GM21390 (cell line): ENCODE measurements at regions not wholly inside any gene's neighbourhood (a gene's known extent, or its start where the extent isn't known, plus 50 kb on each side); places are given as distances from the start of the nearest gene placed in this dataset.

Source experiments
- ATAC-seq: cut with Tn5 transposase; IDR thresholded peaks from one replicate; pipeline ENCODE4 v1.9.1; 2021; ENCODE audit not compliant: unreplicated experiment

DNA sequence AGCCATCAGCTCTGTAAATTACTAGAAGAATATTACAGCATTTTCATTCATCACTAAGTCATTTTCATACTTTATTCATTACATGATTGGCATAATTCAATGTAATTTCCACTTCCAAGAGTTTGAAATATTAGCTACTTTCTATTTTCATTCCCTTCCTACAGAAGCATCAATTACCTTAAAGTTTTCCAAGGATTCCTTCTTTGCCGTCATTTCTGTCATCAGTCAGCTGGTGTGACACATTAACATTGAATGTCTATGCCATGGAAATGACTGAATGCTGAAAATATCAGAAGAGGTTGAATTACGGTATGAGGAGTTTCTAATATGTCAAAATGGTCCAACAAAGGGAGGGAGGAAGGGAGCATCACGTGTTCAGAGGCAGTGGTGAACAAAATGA lies 718.2 kb upstream of the GRM7 start:
- ATAC-seq: no peak

DNA sequence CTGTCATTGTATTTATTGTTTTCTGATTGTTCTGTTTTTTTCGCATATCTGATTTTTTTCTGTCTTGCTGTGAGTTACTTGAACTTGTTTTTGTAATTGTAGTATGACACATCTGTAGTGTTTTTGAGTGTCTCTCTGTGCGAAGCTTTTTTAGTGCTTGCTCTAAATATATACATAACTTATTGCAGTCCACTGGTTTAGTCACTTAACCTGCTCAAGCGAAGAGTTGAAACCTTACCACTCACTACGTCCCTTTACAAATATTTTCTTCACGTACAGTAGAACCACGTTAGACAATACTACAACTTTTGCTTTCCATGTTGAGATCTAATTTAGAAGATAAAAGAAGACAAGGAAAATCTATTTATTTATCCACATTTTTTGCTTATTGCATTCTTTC lies 713.0 kb upstream of the GRM7 start:
- no peak for ATAC-seq

- no peak for ATAC-seq
Measured at GRCh38 chr3:6155650-6156338, 705.1 kb upstream of the GRM7 start.

DNA sequence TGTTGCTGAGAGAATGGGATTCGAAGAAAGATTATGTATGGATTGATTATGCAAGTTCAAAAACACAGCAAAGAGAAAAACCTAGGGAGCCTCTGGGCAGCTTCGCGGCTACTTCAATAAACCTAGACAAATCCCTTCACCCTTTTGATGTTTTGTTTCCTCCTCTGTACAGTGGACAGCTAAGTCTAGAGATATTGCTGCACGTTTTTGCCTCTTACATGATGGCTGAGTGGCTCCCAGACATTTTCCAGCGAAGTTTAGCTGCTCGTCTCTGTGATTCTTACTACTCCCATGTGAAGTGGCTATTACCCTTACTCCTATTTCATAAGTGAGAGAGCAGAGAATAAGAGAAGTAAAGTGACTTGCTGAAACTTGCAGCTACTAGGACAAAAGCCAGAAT lies 695.0 kb upstream of the GRM7 start:
- no peak for ATAC-seq

DNA sequence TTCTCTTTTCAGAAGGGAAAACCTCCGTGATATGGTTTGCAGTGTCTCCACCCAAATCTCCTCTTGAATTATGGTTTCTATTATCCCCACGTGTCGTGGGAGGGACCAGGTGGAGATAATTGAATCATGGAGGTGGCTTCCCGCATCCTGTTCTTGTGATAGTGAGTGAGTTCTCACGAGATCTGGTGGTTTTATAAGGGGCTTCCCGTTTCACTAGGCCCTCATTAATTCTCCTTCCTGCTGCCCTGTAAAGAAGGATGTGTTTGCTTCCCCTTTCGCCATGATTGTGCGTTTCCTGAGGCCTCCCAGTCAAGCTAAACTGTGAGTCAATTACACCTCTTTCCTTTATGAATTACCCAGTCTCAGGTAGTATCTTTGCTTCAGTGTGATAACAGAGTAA lies 692.7 kb upstream of the GRM7 start:
- no peak for ATAC-seq

DNA sequence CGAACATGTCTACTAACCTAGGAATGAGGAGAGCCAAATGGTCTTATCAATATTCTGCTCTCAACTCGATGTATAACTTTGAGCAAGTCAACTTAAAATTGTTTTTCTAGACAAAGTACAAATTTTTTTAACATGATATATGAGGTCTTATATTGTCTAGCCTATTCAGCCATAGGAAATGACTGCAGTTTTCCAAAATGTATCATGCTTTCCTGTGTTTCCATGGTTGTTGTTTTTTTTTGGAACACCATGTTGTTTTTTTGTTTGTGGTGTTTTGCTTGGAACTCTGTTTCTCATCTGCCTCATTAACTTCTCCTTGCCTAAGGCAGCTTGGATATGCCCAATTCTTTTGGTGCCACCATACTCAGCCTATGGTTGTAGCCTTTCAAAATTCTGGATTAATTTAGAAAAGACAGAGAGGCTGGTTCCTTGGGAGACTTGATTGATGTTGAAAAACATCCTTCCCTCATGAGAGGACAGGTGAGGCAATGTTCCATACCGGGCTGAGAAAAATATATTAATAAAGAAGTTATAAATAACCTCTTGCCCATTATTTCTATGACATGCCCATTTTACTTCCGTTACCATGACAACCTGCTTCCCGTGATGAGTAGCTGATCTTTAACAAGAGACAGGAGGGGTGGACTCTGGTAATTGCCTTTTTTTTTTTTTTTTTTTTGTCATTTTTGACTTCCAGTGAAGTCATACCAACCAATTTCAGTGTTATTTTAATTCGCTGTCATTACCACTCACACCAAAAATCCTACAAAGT lies 687.9 kb upstream of the GRM7 start:
- ATAC-seq: no peak

DNA sequence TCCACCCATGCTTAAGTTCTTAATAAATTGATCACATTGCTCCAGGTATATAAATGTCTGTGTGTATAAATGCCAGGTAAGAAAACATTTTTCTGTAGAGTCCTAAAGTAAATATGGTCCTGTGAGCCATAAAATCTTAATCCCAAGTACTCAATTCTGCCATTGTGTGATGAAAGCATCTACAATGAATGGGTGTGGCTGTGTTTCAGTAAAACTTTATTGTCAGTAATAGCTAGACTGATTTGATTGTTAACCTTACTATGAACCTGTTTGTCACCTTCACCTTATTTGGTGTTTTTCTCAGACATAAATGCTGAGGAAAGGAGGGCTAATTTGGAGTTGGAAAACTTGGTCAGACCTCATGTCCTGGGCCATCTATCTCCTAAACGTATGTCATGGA lies 683.5 kb upstream of the GRM7 start:
- no peak for ATAC-seq

DNA sequence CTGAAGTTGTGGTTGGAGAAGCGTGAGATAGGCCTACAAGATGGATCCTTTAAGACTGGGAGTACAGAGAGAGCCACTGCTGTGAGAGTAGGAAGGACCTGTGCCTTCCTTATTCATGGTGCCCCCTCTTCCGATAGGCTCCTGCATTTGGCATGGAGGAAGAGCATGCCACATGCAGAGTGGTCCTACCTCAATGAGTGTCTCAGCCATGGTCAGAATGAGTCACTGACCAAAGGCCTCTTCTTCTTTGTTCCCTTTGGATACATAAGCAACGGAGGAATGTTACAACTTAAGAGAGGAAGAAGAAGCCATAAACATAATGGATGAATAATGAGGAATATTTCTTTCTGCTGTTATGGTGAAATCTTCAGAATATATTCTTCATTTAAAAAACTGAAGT lies 681.2 kb upstream of the GRM7 start:
- ATAC-seq: no peak

- no peak for ATAC-seq
Measured at GRCh38 chr3:6180171-6180570, 680.7 kb upstream of the GRM7 start.

- no peak for ATAC-seq
Measured at GRCh38 chr3:6182476-6182875, 678.4 kb upstream of the GRM7 start.

DNA sequence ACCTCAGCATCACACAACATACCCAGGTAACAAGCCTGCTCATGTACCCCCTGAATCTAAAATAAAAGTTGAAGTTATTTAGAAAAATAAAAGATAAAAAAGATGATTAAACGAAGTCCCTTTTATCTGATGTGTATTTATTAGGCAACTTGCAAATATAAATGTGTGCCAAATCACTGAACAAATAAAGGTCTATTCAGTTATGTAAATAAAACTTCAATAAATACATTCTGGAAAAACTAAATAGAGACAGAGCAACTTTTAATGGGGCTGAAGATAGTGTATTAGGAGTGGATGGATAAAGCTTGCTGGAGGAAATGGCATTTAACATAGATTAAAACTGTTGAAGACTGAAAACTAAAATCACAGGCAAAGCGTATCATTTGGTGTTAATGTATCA lies 678.0 kb upstream of the GRM7 start:
- no peak for ATAC-seq

GRCh38 chr3:6189384-6189783 lies 671.5 kb upstream of the GRM7 start:
- no peak for ATAC-seq

- no peak for ATAC-seq
Measured at GRCh38 chr3:6204891-6205290, 656.0 kb upstream of the GRM7 start.

GRCh38 chr3:6216135-6217026 lies 644.5 kb upstream of the GRM7 start:
- ATAC-seq: no peak

GRCh38 chr3:6220447-6220846 lies 640.5 kb upstream of the GRM7 start:
- ATAC-seq: no peak

- no peak for ATAC-seq
Measured at GRCh38 chr3:6222069-6222468, 638.8 kb upstream of the GRM7 start.

DNA sequence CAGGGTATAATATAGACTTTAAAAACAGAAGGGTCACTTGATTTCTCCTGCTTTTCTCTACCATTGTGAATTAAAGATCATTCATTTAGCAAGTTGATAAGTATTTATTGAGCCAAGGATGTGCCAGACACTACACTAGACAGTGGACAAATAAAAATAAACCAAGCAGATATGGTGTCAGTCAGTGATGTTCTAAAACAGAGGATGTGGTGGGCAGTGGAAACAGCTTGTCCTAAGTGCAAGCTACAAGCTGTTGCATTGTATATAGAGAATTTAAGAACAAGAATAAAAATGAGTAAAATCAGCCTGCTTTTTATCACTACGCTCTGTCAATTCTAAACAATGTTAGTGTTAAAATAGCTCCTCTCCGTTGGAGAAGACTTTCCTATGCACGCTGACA lies 637.3 kb upstream of the GRM7 start:
- ATAC-seq: no peak

GRCh38 chr3:6228958-6229683 lies 631.8 kb upstream of the GRM7 start:
- ATAC-seq: no peak

DNA sequence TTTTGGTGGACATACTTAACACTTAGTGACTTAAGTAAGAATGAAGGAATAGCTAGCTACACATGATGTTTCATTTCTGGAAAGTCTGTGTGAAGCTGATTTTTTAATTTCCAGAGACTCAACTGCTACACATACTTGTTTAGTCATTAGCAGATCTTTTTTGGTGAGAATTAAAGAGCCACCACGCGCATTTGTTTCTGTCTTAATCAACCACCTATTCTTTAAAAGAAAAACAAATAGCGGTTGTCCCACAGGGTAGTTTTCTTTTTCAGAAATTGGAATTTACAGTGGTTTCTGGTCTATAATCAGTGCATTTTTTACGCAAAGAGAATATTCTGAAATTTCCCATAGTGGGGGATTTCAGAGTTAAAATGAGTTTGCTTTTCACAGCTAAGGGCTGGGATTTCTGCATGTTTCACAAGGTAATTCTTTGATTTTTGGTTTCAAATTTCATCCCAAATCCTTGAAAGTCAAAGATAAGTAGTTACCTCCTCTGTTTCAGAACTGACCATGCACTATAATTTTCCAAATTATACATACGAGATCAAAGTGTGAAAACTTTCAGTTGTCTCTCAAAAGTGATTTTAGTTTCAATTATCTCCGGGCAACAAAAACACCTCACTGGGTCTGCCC lies 631.0 kb upstream of the GRM7 start:
- ATAC-seq: peak; percentile 54

GRCh38 chr3:6242104-6242503 lies 618.8 kb upstream of the GRM7 start:
- no peak for ATAC-seq

DNA sequence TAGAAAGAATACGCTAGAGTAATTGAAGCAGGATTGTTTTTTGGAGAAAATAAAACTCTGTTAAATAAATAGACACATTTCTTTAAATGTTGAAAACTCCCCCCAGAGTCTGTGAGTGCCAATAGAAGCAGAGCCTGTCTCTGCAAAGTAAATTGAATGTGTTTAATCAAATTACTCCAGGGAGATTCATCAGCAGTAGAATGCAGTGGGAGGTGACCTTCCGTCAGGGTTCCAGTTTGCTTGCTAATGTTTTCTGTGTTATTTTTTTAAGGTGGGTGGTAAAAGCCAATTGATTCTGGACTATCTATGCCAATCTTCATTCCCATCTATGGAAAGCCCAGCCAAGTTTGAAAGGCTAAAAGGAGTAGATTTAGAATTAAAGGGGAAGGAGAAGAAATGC lies 612.4 kb upstream of the GRM7 start:
- ATAC-seq: no peak
